Islet of Langerhans (tissue), 1 donor: ENCODE measurements at regions not wholly inside any gene's neighbourhood (a gene's known extent, or its start where the extent isn't known, plus 50 kb on each side); places are given as distances from the start of the nearest gene placed in this dataset.

Experiments used
- FAIRE-seq: peaks from one replicate; lab custom pipeline; 2011; peaks lifted over from hg19 to GRCh38; lab: Jason Lieb, UNC

- FAIRE-seq, result no peak
Observed at GRCh38 chr10:75294518-75294865, 58.7 kb upstream of the COMTD1 start.

- no peak for FAIRE-seq
Observed at GRCh38 chr10:75294031-75294437, 58.3 kb upstream of the COMTD1 start.

GRCh38 chr10:75293446-75293820 is 57.7 kb upstream of the COMTD1 start:
- no peak for FAIRE-seq

GRCh38 chr10:75292794-75293445 is 57.2 kb upstream of the COMTD1 start:
- FAIRE-seq, result no peak

GRCh38 chr10:75291805-75292204 is 56.0 kb upstream of the COMTD1 start:
- no peak for FAIRE-seq

GRCh38 chr10:75288140-75288711 is 52.5 kb upstream of the COMTD1 start:
- FAIRE-seq, result no peak

GRCh38 chr10:75287697-75288096 is 51.9 kb upstream of the COMTD1 start:
- FAIRE-seq, result no peak

GRCh38 chr10:75286901-75287300 is 51.1 kb upstream of the COMTD1 start:
- FAIRE-seq, result no peak
